Breast epithelium (tissue), 4 donors: ENCODE measurements at regions not wholly inside any gene's neighbourhood (a gene's known extent, or its start where the extent isn't known, plus 50 kb on each side); places are given as distances from the start of the nearest gene placed in this dataset.

ENCODE experiments used
- DNase-seq, 2 donors: peaks; one replicate each; pipeline ENCODE4 v3.0.0-alpha.2; 2019; ENCODE audit warnings: low spot score in 2 of 2
- H3K27ac ChIP-seq, 2 donors: fragments of 200-600 bp; sonication (generic) in 1 of 2; one replicate each; pipeline ENCODE4 v1.5.1; 2016 to 2019; ENCODE audit warnings: mild to moderate bottlenecking in 1 of 2
- H3K27me3 ChIP-seq, 2 donors: fragments of 200-600 bp; sonication (generic) in 1 of 2; one replicate each; pipeline versions ENCODE4 v1.5.1 to v1.6.0; 2017 to 2019; ENCODE audit warnings: control low read depth in 1 of 2, mild to moderate bottlenecking in 1 of 2
- H3K36me3 ChIP-seq: fragments of 200-600 bp; one replicate; pipeline ENCODE4 v1.5.1; 2019
- H3K4me1 ChIP-seq, 2 donors: fragments of 200-600 bp; sonication (generic); one replicate each; pipeline ENCODE4 v1.5.1; 2016 to 2019; ENCODE audit warnings: control low read depth in 1 of 2
- H3K4me3 ChIP-seq, 3 donors: fragments of 200-600 bp; sonication (generic); 1 replicate in 2 of 3; 2 replicates in 1 of 3; pipeline ENCODE4 v1.5.1; 2016 to 2019; ENCODE audit warnings: mild to moderate bottlenecking in 3 of 3, moderate library complexity in 2 of 3
- H3K9me3 ChIP-seq, 2 donors: fragments of 200-600 bp; sonication (generic) in 1 of 2; one replicate each; pipeline ENCODE4 v1.5.1; 2016 to 2019; ENCODE audit warnings: control low read depth in 1 of 2
- CTCF ChIP-seq, 3 donors: fragments of 450-650 bp; IDR thresholded peaks; one replicate each; pipeline ENCODE4 v1.5.1; 2016 to 2017; ENCODE audit warnings: antibody characterized with exemption in 3 of 3, mild to moderate bottlenecking in 3 of 3, moderate library complexity in 3 of 3
- POLR2A ChIP-seq: fragments of 450-650 bp; IDR thresholded peaks from one replicate; pipeline ENCODE4 v1.6.1; 2016; ENCODE audit warnings: antibody characterized with exemption, mild to moderate bottlenecking, moderate library complexity
- POLR2AphosphoS5 ChIP-seq, 3 donors: sonication (generic); formaldehyde crosslinking; IDR thresholded peaks; one replicate each; pipeline ENCODE4 v1.6.1; 2017; ENCODE audit warnings: antibody characterized with exemption in 3 of 3
- intact Hi-C: fragments of 100-400 bp; cut with DNase I; formaldehyde crosslinking; loops from one replicate; pipeline ENCODE4 v1.15.1; 2023; ENCODE audit warnings: low total_unique reads

GRCh38 chr6:19205076-19205475 is 632.1 kb upstream of the ID4 start:
- Histone ChIP-seq H3K9me3 (no peaks in the 10 kb centered on the region), H3K27ac (no peak overlapping the region), H3K36me3 (no peaks in the 10 kb centered on the region), H3K27me3 (no peaks in the 10 kb centered on the region), H3K4me1 (no peaks in the 10 kb centered on the region), H3K4me3 (no peak overlapping the region)
- intact Hi-C loops, result no loop called here
- TF ChIP-seq POLR2AphosphoS5 (IDR thresholded peaks at IDR 0.05) (no peak), POLR2A (no peak), CTCF (IDR thresholded peaks at IDR 0.05) (no peak)
- DNase-seq, result no peak

- Histone ChIP-seq H3K27ac (no peak overlapping the region), H3K4me3 (no peak overlapping the region), H3K27me3 (no peaks in the 10 kb centered on the region), H3K9me3 (no peaks in the 10 kb centered on the region), H3K4me1 (no peaks in the 10 kb centered on the region), H3K36me3 (no peaks in the 10 kb centered on the region)
- no peak for DNase-seq
- no peak for TF ChIP-seq POLR2A
- no peak for TF ChIP-seq POLR2AphosphoS5 (IDR thresholded peaks at IDR 0.05)
- intact Hi-C loops, result no loop called here
These were observed 628.0 kb upstream of the ID4 start for GRCh38 chr6:19209202-19209601.

- intact Hi-C loops, result loop anchor here (10.0 kb wide), 1 partner anchor 906 kb away; no protein-coding TSS in a partner anchor
- H3K9me3 ChIP-seq, result no peaks in the 10 kb centered on the region
- no peaks in the 10 kb centered on the region for H3K27me3 ChIP-seq
- H3K27ac ChIP-seq, result no peak overlapping the region
- no peaks in the 10 kb centered on the region for H3K4me1 ChIP-seq
- TF ChIP-seq POLR2AphosphoS5 (IDR thresholded peaks at IDR 0.05), result no peak
- TF ChIP-seq CTCF (IDR thresholded peaks at IDR 0.05), result no peak
- TF ChIP-seq POLR2A, result no peak
- H3K4me3 ChIP-seq, result no peak overlapping the region
- DNase-seq, result no peak
- no peaks in the 10 kb centered on the region for H3K36me3 ChIP-seq
These were observed 626.1 kb upstream of the ID4 start for GRCh38 chr6:19210849-19211590.

GRCh38 chr6:19214231-19214630 is 622.9 kb upstream of the ID4 start:
- Histone ChIP-seq H3K36me3 (no peaks in the 10 kb centered on the region), H3K4me3 (no peak overlapping the region), H3K27ac (no peak overlapping the region), H3K4me1 (no peaks in the 10 kb centered on the region), H3K9me3 (no peaks in the 10 kb centered on the region), H3K27me3 (no peaks in the 10 kb centered on the region)
- intact Hi-C loops, result loop anchor here (10.0 kb wide), 1 partner anchor 909 kb away; no protein-coding TSS in a partner anchor
- TF ChIP-seq CTCF (IDR thresholded peaks at IDR 0.05) (no peak), POLR2AphosphoS5 (IDR thresholded peaks at IDR 0.05) (no peak), POLR2A (no peak)
- no peak for DNase-seq

GRCh38 chr6:19219931-19220330 is 617.2 kb upstream of the ID4 start:
- DNase-seq, result no peak
- Histone ChIP-seq H3K4me3 (no peak overlapping the region), H3K9me3 (no peaks in the 10 kb centered on the region), H3K27me3 (no peaks in the 10 kb centered on the region), H3K36me3 (no peaks in the 10 kb centered on the region), H3K4me1 (no peaks in the 10 kb centered on the region), H3K27ac (no peak overlapping the region)
- TF ChIP-seq POLR2A (no peak), POLR2AphosphoS5 (IDR thresholded peaks at IDR 0.05) (no peak), CTCF (IDR thresholded peaks at IDR 0.05) (no peak)
- intact Hi-C loops, result loop anchor here (10.0 kb wide), 1 partner anchor 915 kb away; no protein-coding TSS in a partner anchor
